Esophagus (tissue), 2 donors: ENCODE measurements at regions not wholly inside any gene's neighbourhood (a gene's known extent, or its start where the extent isn't known, plus 50 kb on each side); places are given as distances from the start of the nearest gene placed in this dataset.

Source experiments
- H3K27ac ChIP-seq, 2 donors: one replicate each; pipeline ENCODE4 v1.5.1; 2013; ENCODE audit warnings: low read depth in 2 of 2, mild to moderate bottlenecking in 2 of 2, inconsistent platforms in 1 of 2, low read length in 1 of 2, moderate library complexity in 1 of 2
- H3K27me3 ChIP-seq, 2 donors: one replicate each; pipeline ENCODE4 v1.6.1; 2013; ENCODE audit warnings: low read length in 2 of 2, control low read depth in 1 of 2, mild to moderate bottlenecking in 1 of 2; ENCODE audit not compliant: insufficient read depth in 2 of 2, control insufficient read depth in 1 of 2
- H3K36me3 ChIP-seq, 2 donors: one replicate each; pipeline ENCODE4 v1.6.1; 2013; ENCODE audit warnings: low read length in 1 of 2; ENCODE audit not compliant: control insufficient read depth in 2 of 2, insufficient read depth in 2 of 2
- H3K4me1 ChIP-seq, 2 donors: one replicate each; pipeline ENCODE4 v1.6.1; 2013; ENCODE audit warnings: low read length in 1 of 2; ENCODE audit not compliant: control insufficient read depth in 2 of 2, insufficient read depth in 2 of 2
- H3K4me3 ChIP-seq, 2 donors: one replicate each; pipeline ENCODE4 v1.5.1; 2013; ENCODE audit warnings: low read length in 2 of 2, mild to moderate bottlenecking in 2 of 2, low read depth in 1 of 2, moderate library complexity in 1 of 2
- H3K9me3 ChIP-seq, 2 donors: one replicate each; pipeline ENCODE4 v1.6.1; 2013; ENCODE audit warnings: mild to moderate bottlenecking in 2 of 2, low read depth in 1 of 2, low read length in 1 of 2, moderate library complexity in 1 of 2; ENCODE audit not compliant: control insufficient read depth in 2 of 2, insufficient read depth in 1 of 2
- WGBS, 2 donors: extraction: QIAGEN DNeasy Blood & Tissue Kit; methylation state at CpG; one replicate each; pipeline ENCODE4 v1.1.7; 2013; 5-methylcytosine and 5-hydroxymethylcytosine counted together
- donor health status: healthy with polysubstance abuse.
- donor health status: Bipolar disorder and iron deficiency.

DNA sequence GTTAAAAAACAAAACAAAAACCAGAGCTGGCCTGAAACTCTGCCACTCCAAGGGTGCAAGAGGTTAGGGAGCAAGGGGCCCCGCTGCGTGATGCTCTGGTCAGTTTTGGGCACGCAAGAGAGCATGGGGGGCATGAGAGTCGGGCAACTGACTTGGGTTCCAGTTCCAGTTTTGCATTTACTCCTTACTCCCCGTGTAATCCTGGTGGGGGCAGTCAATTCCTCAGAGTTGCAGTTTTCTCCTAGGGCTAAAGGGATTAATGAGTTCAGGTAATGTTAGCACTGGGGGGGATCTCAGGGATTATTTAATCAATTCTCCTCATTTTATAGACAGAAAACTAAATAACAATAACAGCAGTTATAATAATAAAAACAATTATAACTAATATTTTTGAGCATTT is 72.9 kb upstream of the PMFBP1 start:
- Histone ChIP-seq H3K9me3 (no peaks in the 10 kb centered on the region), H3K4me3 (no peak overlapping the region), H3K4me1 (no peaks in the 10 kb centered on the region), H3K27ac (no peak overlapping the region), H3K27me3 (no peaks in the 10 kb centered on the region), H3K36me3 (no peaks in the 10 kb centered on the region)
- WGBS, 2 donors: 78 to 81% methylated on average over 5 of the region's 5 CpGs

DNA sequence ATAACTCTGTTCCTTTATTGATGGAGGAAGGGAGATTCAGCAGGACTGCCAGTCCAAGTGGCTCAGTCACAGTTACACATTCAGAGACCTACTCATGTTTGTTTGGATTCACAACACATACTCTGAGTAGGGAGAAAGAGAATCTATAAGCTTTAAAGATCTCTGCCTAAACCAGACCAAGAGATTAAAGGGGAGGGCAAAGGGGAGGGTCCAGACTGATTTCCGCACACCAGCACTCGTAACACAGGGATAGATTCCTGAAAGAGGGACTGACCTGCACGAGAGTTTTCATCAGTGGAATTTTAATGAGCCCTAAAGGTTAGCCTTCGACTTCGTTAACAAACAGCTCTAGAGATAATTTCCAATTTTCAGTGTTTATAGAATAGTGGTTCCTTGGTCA is 71.7 kb upstream of the PMFBP1 start:
- WGBS, 2 donors: 84% methylated on average over 5 of the region's 5 CpGs
- H3K27ac ChIP-seq: no peak overlapping the region

DNA sequence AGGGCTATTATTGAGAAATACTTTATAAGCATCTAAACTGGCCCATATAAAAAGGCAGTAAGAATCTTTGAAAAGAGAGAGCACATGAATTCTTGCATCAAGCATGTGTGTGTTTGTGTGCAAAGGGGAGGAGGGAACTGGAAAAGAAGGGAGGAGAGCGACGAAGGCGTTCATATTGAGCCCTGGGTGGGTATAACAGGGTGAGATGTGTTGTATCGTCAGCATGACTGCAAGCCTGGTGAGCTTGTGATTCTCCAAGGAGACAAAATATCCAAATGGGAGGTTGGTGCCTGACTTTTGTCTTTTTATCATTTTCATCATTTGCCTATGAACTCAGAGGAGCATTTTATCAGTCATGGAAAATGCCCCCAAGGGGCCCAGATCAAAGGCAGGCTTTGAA is 70.8 kb upstream of the PMFBP1 start:
- Histone ChIP-seq H3K4me3 (no peak overlapping the region), H3K27ac (no peak overlapping the region)
- WGBS, 2 donors: 92 to 94% methylated on average over 4 of the region's 4 CpGs

More for the DNA sequence above, 71.7 kb upstream of the PMFBP1 start:
- Histone ChIP-seq H3K4me3 (no peak overlapping the region), H3K4me1 (no peaks in the 10 kb centered on the region), H3K27me3 (no peaks in the 10 kb centered on the region), H3K9me3 (no peaks in the 10 kb centered on the region), H3K36me3 (no peaks in the 10 kb centered on the region)

DNA sequence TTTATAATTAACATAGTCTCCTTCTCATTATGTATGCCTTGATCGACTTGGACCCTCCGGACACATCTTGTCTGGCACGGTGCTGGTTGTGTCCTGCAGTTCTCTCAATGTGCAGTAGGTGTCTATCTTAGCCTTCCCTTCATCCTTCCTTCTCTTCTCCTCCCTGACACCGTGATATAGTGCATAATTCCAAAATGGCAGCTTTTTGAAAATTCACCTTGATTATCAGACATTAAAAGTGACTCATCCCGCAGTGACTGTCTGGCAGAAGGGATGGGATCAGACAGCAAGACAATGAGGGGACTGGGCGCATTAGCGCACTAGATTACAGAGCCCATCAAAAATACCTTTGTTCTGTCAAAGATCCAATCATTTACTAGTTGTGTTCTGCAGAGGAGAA is 70.0 kb upstream of the PMFBP1 start:
- WGBS, 2 donors: 44% methylated on average over 7 of the region's 7 CpGs

More for the DNA sequence above, 70.8 kb upstream of the PMFBP1 start:
- no peaks in the 10 kb centered on the region for H3K27me3 ChIP-seq
- H3K36me3 ChIP-seq: no peaks in the 10 kb centered on the region
- no peaks in the 10 kb centered on the region for H3K9me3 ChIP-seq
- H3K4me1 ChIP-seq: no peaks in the 10 kb centered on the region

DNA sequence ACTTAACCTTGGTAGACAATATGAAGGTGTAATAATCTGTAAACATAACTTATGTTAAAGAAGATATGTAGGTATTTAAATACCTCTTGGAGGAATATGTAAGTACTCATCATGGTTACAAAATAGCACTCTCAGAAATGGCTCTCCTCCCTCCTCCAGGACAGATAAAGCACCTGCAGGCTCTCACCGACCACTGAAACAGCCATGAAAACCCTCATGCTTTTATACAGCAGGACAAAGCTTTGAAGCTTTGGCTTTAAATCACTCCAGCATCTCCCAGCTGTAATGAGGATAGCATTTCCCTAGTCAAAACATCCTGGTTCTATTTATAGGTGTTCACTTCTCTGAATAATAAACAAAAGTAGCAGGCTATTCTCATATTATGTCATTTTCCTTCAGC is 69.1 kb upstream of the PMFBP1 start:
- H3K27me3 ChIP-seq: no peaks in the 10 kb centered on the region
- 22 to 29% methylated on average over 1 of the region's 1 CpG for WGBS, 2 donors
- H3K36me3 ChIP-seq: no peaks in the 10 kb centered on the region
- H3K9me3 ChIP-seq: no peaks in the 10 kb centered on the region
- no peak overlapping the region for H3K4me3 ChIP-seq
- no peak overlapping the region for H3K27ac ChIP-seq
- no peaks in the 10 kb centered on the region for H3K4me1 ChIP-seq

More for the DNA sequence above, 70.0 kb upstream of the PMFBP1 start:
- H3K27ac ChIP-seq: no peak overlapping the region
- H3K9me3 ChIP-seq: no peaks in the 10 kb centered on the region
- H3K27me3 ChIP-seq: no peaks in the 10 kb centered on the region
- H3K4me1 ChIP-seq: no peaks in the 10 kb centered on the region
- H3K4me3 ChIP-seq: no peak overlapping the region
- no peaks in the 10 kb centered on the region for H3K36me3 ChIP-seq

DNA sequence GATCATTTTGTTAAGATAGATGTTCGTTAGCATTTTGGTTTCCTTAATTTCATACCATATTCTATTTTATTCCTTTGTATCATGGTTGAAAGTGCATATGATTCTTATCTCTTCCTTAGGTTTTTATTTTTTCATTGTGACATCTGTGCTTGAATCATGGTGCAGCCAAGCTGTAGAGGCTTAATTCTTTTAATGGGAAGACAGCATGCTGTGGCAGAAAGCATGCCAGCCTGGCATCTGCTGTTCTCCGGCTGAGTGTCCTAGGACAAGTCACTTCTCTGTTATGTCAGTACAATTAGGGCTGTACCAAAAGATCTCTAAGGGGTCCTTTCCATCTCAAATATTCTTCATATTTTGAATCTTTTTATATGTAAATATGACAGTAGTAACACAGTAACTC is 68.5 kb upstream of the PMFBP1 start:
- Histone ChIP-seq H3K27ac (no peak overlapping the region), H3K36me3 (no peaks in the 10 kb centered on the region), H3K9me3 (no peaks in the 10 kb centered on the region), H3K4me3 (no peak overlapping the region), H3K4me1 (no peaks in the 10 kb centered on the region), H3K27me3 (no peaks in the 10 kb centered on the region)
- 77 to 85% methylated on average over 2 of the region's 2 CpGs for WGBS, 2 donors

DNA sequence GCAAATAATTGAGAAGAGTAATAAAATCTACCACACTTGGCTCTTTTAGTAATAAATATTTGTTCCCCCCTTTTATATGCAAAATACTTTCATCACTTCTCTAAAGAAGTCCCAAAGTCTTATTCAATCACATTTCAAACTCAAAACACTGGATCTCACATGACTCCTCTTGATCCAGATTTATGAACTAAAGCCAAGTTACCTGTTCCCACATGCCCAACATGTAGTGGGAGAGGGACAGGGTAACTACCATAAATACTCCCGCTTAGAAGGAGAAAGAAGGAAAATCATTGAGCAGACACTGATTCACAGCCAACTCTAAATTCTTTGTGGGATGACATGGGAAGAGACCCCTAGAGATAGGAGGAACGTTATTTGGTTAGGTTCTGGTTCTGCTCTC is 64.9 kb upstream of the PMFBP1 start:
- 49 to 64% methylated on average over 2 of the region's 2 CpGs for WGBS, 2 donors

DNA sequence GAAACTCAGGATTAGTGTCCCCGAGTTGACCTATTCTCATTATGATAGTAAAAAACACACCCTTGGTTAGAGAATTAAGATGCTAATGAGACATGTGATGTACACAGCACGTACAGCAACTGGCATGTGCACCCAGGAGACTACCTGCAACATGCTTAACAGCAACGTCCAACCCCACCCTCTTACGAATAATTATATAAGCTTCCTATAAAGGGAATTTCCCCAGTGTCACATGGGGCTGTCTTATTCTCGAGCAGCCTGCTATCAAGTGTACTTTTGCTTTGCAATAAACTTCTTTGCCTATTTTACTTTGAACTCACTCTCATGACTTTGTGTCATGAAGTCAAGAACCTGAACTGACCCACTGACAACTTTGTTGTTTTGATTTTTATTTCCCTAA is 62.4 kb upstream of the PMFBP1 start:
- Histone ChIP-seq H3K4me3 (no peak overlapping the region), H3K27ac (no peak overlapping the region), H3K4me1 (no peaks in the 10 kb centered on the region), H3K36me3 (no peaks in the 10 kb centered on the region), H3K27me3 (no peaks in the 10 kb centered on the region), H3K9me3 (no peaks in the 10 kb centered on the region)
- WGBS, 2 donors: 71 to 75% methylated on average over 5 of the region's 5 CpGs

More for the DNA sequence above, 64.9 kb upstream of the PMFBP1 start:
- Histone ChIP-seq H3K27ac (no peak overlapping the region), H3K4me1 (no peaks in the 10 kb centered on the region), H3K27me3 (no peaks in the 10 kb centered on the region), H3K9me3 (no peaks in the 10 kb centered on the region), H3K4me3 (no peak overlapping the region), H3K36me3 (no peaks in the 10 kb centered on the region)

DNA sequence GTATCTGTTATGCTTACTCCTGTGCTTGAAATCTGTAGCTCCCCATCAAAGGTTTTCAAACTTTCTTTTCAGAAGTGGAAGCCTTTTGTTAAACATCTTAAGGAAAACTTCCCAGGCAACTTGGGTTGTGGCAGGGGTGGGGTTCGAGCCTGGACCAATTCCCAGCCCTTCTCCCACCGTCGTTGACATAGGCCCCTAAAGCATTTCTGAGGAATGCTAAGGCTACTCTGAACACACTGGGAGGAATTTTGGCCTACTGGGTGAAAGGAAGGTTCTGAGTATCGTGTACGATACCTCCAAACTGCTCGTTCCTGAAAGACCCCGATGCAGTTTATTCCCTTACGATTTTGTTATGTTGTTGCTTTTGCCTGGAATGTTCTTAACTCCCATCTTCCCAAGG is 56.1 kb upstream of the PMFBP1 start:
- Histone ChIP-seq H3K36me3 (no peaks in the 10 kb centered on the region), H3K4me1 (no peaks in the 10 kb centered on the region), H3K27ac (no peak overlapping the region), H3K9me3 (no peaks in the 10 kb centered on the region), H3K27me3 (no peaks in the 10 kb centered on the region), H3K4me3 (no peak overlapping the region)
- WGBS, 2 donors: 82 to 84% methylated on average over 8 of the region's 8 CpGs

DNA sequence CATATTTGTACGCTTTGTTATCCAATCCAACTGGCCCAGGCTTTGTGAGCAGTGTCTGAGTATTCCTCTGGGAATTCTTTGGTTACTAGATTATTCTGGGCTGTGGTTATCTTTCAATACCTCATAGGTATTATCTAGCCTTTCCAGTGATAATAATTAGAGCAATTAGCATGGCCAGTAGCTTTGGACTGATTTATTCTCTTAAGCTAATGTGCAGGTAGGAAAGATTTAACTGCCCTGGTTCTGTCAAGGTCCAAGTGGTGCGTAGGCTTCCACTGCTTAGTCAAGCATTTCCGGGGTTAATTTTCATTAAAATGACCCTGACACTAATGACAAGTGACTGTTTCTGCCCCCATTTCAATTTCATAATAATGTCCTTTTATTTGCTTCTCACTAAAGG is 54.2 kb upstream of the PMFBP1 start:
- WGBS, 2 donors: 77 to 93% methylated on average over 3 of the region's 3 CpGs
- no peak overlapping the region for H3K4me3 ChIP-seq

More for the DNA sequence above, 54.2 kb upstream of the PMFBP1 start:
- Histone ChIP-seq H3K36me3 (no peaks in the 10 kb centered on the region), H3K27ac (no peak overlapping the region), H3K9me3 (no peaks in the 10 kb centered on the region), H3K4me1 (no peaks in the 10 kb centered on the region), H3K27me3 (no peaks in the 10 kb centered on the region)
